ENCODE measurements at regions not wholly inside any gene's neighbourhood (a gene's known extent, or its start where the extent isn't known, plus 50 kb on each side); places are given as distances from the start of the nearest gene placed in this dataset.

DNA sequence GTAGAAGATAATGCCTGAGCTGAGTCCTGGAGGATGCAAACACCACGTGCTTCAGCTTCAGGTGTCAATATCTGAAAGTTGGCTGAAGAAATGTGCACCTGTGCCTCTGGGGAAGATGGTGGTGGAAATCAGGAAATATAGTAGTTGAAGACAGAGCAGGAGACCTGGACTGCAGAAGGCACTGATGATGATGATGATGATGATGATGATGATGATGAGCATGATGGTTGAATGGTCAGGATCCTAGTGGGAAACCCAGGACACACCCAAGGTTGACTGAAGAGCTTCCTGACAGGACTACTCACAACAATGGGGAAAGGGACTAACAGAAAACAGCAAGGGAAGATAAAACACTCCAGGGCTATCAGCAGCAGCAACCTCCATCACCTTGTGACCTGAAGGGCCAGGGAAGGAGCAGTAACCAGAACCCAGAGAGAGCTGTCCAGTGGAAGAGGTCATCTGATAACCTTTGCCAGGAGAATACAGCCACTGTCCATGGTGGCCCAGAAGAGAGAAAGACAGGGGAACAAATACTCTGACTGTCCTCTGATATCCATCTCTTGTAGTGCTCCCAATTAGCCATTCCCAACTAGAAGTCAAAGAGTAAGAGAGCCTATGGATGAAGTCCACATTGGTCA is 170.3 kb downstream of the TSHZ3 start:
- Histone ChIP-seq H3K79me2 (replicated peaks; ENCODE audit: insufficient read depth, low read length) (no peaks in the 10 kb centered on the region), H3K27ac (ENCODE audit: low read length) (no peak overlapping the region), H3F3A (ENCODE audit: insufficient read depth, low read length, poor library complexity, severe bottlenecking) (no peaks in the 10 kb centered on the region), H3K9me3 (ENCODE audit: low read length) (no peaks in the 10 kb centered on the region), H3K4me2 (ENCODE audit: low read length) (no peak overlapping the region), H3K9me2 (ENCODE audit: insufficient read depth, low read length) (no peaks in the 10 kb centered on the region), H3K27me3 (ENCODE audit: insufficient read depth, low read depth, low read length) (no peaks in the 10 kb centered on the region), H3K36me3 (ENCODE audit: insufficient read depth, low read length) (no peaks in the 10 kb centered on the region), H3K9ac (ENCODE audit: low read length) (no peak overlapping the region), H4K20me1 (ENCODE audit: insufficient read depth) (no peaks in the 10 kb centered on the region), H3K4me3 (ENCODE audit: low read length) (no peak overlapping the region), H2AFZ (ENCODE audit: low read depth, low read length) (no peak overlapping the region)
- no peak for TF ChIP-seq EP300 (conservative IDR thresholded peaks at IDR 0.05; ENCODE audit: poor library complexity, severe bottlenecking)
- TF ChIP-seq, protein P1, sequence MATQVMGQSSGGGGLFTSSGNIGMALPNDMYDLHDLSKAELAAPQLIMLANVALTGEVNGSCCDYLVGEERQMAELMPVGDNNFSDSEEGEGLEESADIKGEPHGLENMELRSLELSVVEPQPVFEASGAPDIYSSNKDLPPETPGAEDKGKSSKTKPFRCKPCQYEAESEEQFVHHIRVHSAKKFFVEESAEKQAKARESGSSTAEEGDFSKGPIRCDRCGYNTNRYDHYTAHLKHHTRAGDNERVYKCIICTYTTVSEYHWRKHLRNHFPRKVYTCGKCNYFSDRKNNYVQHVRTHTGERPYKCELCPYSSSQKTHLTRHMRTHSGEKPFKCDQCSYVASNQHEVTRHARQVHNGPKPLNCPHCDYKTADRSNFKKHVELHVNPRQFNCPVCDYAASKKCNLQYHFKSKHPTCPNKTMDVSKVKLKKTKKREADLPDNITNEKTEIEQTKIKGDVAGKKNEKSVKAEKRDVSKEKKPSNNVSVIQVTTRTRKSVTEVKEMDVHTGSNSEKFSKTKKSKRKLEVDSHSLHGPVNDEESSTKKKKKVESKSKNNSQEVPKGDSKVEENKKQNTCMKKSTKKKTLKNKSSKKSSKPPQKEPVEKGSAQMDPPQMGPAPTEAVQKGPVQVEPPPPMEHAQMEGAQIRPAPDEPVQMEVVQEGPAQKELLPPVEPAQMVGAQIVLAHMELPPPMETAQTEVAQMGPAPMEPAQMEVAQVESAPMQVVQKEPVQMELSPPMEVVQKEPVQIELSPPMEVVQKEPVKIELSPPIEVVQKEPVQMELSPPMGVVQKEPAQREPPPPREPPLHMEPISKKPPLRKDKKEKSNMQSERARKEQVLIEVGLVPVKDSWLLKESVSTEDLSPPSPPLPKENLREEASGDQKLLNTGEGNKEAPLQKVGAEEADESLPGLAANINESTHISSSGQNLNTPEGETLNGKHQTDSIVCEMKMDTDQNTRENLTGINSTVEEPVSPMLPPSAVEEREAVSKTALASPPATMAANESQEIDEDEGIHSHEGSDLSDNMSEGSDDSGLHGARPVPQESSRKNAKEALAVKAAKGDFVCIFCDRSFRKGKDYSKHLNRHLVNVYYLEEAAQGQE (IDR thresholded peaks at IDR 0.05; ENCODE audit: borderline replicate concordance) = no peak
- TF ChIP-seq SMC3 (conservative IDR thresholded peaks at IDR 0.05; ENCODE audit: poor library complexity) = no peak
- no peak for TF ChIP-seq POLR2AphosphoS5 (IDR thresholded peaks at IDR 0.05)
- TF ChIP-seq TAF1 (IDR thresholded peaks at IDR 0.05; ENCODE audit: low read depth) = no peak
- TF ChIP-seq RAD21 (conservative IDR thresholded peaks at IDR 0.05) = no peak
- no peak for TF ChIP-seq MXI1 (conservative IDR thresholded peaks at IDR 0.05; ENCODE audit: poor library complexity, severe bottlenecking)

DNA sequence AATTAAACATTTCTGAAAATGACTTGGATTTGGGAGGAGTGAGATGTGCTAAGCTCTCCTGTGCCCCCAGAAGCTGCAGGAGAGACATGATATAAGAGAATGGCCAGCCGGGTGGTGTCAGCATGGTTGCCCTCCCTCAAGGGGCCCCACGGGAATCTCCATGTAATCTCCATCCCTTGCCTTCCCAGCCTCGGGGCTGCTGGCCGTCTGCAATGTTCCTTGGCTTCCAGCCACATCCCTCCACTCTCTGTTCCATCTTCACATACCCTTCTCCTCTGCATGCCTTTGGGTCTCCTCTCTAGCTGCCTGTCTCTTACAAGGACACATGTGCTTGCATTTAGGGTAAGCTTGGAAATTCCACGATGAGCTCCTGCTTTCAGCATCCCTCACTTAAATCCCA is 172.0 kb downstream of the TSHZ3 start:
- H3K4me2 ChIP-seq (ENCODE audit: low read length) = no peak overlapping the region
- no peak overlapping the region for H3K4me3 ChIP-seq (ENCODE audit: low read length)
- H3F3A ChIP-seq (ENCODE audit: insufficient read depth, low read length, poor library complexity, severe bottlenecking) = no peaks in the 10 kb centered on the region
- H2AFZ ChIP-seq (ENCODE audit: low read depth, low read length) = no peak overlapping the region
- TF ChIP-seq SMC3 (conservative IDR thresholded peaks at IDR 0.05; ENCODE audit: poor library complexity) (no peak), EZH2 (IDR thresholded peaks at IDR 0.05; ENCODE audit: borderline replicate concordance, insufficient read depth, low read length, poor library complexity, severe bottlenecking) (no peak), POLR2AphosphoS5 (IDR thresholded peaks at IDR 0.05) (no peak)
- TF ChIP-seq, protein P2, sequence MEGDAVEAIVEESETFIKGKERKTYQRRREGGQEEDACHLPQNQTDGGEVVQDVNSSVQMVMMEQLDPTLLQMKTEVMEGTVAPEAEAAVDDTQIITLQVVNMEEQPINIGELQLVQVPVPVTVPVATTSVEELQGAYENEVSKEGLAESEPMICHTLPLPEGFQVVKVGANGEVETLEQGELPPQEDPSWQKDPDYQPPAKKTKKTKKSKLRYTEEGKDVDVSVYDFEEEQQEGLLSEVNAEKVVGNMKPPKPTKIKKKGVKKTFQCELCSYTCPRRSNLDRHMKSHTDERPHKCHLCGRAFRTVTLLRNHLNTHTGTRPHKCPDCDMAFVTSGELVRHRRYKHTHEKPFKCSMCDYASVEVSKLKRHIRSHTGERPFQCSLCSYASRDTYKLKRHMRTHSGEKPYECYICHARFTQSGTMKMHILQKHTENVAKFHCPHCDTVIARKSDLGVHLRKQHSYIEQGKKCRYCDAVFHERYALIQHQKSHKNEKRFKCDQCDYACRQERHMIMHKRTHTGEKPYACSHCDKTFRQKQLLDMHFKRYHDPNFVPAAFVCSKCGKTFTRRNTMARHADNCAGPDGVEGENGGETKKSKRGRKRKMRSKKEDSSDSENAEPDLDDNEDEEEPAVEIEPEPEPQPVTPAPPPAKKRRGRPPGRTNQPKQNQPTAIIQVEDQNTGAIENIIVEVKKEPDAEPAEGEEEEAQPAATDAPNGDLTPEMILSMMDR (IDR thresholded peaks at IDR 0.05; ENCODE audit: poor library complexity, severe bottlenecking) = no peak
- TF ChIP-seq, protein P1 (IDR thresholded peaks at IDR 0.05; ENCODE audit: borderline replicate concordance) = no peak
- no peaks in the 10 kb centered on the region for H3K9me3 ChIP-seq (ENCODE audit: low read length)
- H4K20me1 ChIP-seq (ENCODE audit: insufficient read depth) = no peaks in the 10 kb centered on the region
- H3K9ac ChIP-seq (ENCODE audit: low read length) = no peak overlapping the region
- no peaks in the 10 kb centered on the region for H3K79me2 ChIP-seq (replicated peaks; ENCODE audit: insufficient read depth, low read length)
- no peaks in the 10 kb centered on the region for H3K36me3 ChIP-seq (ENCODE audit: insufficient read depth, low read length)
- H3K27me3 ChIP-seq (ENCODE audit: insufficient read depth, low read depth, low read length) = no peaks in the 10 kb centered on the region
- H3K27ac ChIP-seq (ENCODE audit: low read length) = no peak overlapping the region
- H3K9me2 ChIP-seq (ENCODE audit: insufficient read depth, low read length) = no peaks in the 10 kb centered on the region

Measured in neural cell (in vitro differentiated cells).